VCaP (cell line): ENCODE measurements at regions not wholly inside any gene's neighbourhood (a gene's known extent, or its start where the extent isn't known, plus 50 kb on each side); places are given as distances from the start of the nearest gene placed in this dataset.

Source experiments
- H3K27ac ChIP-seq: fragments of 450-650 bp; 2 replicates; pipeline ENCODE4 v1.5.1; 2017
- TF ChIP-seq, protein P1 (sequence below): fragments of 450-650 bp; conservative IDR thresholded peaks from 2 replicates; pipeline ENCODE4 v1.5.1; 2017; ENCODE audit warnings: mild to moderate bottlenecking, moderate library complexity

DNA sequence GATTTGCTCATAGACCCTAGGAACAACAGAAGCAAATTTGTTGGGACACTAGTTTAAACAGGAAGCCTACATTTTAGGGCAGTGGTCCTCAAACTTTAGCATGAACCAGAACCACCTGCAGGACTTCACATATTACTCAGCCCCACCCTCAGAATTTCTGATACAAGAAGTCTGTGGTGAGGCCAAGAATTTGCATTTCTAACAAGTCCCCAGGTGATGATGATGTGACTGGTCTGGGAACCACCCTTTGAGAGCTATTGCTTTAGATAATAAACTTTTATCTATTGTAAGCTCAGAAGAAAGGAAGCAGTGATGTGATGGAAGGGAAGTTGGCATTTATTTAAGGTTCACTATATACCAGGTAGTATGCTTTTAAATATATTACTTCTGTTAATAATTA, 194.0 kb downstream of the FAM181B start:
- no peak overlapping the region for H3K27ac ChIP-seq
- TF ChIP-seq, protein P1, sequence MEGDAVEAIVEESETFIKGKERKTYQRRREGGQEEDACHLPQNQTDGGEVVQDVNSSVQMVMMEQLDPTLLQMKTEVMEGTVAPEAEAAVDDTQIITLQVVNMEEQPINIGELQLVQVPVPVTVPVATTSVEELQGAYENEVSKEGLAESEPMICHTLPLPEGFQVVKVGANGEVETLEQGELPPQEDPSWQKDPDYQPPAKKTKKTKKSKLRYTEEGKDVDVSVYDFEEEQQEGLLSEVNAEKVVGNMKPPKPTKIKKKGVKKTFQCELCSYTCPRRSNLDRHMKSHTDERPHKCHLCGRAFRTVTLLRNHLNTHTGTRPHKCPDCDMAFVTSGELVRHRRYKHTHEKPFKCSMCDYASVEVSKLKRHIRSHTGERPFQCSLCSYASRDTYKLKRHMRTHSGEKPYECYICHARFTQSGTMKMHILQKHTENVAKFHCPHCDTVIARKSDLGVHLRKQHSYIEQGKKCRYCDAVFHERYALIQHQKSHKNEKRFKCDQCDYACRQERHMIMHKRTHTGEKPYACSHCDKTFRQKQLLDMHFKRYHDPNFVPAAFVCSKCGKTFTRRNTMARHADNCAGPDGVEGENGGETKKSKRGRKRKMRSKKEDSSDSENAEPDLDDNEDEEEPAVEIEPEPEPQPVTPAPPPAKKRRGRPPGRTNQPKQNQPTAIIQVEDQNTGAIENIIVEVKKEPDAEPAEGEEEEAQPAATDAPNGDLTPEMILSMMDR: no peak

DNA sequence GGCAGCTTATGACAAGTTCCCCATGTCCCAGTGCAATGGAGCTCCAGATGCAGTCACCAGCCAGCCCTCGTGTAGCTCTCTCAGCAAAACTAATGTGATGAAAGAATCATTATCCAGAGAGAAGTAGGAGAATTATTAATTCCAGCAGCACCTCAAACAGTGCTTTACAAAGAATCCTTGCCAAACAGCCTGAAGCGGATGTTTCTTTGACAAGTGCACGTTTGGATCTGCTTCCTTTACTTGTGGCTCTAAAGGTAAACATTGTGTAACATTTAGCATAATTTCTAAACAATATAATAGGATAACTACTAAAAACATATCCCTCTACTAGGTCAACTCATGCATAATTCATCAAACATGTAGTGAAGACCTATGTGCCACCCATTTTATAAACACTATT, 197.0 kb downstream of the FAM181B start:
- TF ChIP-seq, protein P1: no peak
- no peak overlapping the region for H3K27ac ChIP-seq

DNA sequence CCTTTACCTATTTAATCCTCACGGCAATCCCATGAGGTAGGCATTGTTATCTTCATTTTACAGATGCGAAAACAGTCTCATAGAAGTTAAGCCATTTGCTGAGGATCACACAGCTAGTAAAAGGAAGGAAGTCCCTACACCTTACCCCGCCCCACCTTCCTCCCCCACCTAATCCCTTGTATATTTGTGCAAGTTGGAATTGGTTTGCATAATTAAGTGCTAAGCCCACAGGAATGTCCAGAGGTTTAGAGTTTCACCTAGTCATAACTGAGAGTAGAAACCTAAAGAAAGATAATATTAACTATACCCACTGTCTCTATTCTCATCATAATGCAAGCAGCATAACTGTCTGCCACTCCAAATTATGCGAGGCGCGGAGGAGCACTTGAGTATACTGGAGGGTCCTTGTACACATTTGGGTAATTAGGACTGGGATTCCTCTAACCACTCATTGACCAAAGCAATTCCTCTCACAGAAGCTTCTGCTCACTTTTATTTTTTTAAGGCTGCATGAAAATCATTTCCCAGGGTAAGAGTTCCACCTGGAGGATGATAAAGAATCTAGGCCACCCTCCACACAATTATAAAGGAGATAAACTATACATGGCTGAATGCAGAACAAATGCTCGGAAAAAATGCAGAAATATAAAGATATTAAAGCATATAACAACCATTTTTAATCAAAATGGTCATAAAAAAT, 199.9 kb downstream of the FAM181B start:
- TF ChIP-seq, protein P1: peak; percentile 45

DNA sequence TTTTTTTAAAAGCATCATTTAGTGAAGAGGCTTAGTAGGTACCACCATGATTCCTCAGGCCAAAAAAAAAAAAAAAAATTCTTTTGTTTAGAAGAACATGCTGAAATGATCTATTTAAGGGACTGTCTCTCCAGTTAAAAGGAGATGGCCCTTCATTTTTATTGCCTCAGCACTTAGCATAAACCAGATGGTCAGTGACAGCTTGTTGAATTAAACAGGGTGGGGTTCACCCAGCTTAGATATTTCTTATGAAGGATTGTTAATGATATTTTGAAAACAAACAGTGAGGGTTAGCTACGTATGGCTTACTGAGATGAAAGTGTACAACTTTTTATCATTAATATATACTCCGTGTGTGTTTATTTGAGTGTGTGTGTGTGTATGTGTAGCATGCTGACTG, 203.7 kb downstream of the FAM181B start:
- TF ChIP-seq, protein P1: no peak

More for the DNA sequence above, 199.9 kb downstream of the FAM181B start:
- H3K27ac ChIP-seq: no peak overlapping the region

DNA sequence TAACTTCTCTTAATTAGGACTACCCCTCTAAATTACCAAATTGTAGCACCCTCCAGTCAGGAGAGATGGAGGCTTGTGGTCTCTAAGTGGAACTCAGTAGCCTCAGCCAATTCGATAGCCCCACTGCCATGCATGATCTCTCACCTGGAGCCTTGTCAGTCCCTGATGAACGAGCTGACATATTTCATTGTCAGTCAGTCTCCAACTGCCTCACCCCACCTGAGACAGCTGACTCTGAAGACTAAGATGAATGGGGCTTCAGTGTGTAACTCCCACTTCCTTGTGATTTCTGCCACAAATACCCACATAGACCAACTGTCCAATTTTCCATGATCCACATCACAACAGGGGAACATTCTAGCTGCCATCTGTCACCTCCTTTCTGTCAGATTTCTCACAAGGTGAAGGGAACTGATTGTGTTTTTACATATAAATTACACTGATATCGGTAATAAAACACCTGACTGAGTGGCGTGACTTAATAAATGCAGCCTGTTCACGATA, 206.5 kb downstream of the FAM181B start:
- TF ChIP-seq, protein P1: no peak
- H3K27ac ChIP-seq: no peak overlapping the region

More for the DNA sequence above, 203.7 kb downstream of the FAM181B start:
- H3K27ac ChIP-seq: no peak overlapping the region

DNA sequence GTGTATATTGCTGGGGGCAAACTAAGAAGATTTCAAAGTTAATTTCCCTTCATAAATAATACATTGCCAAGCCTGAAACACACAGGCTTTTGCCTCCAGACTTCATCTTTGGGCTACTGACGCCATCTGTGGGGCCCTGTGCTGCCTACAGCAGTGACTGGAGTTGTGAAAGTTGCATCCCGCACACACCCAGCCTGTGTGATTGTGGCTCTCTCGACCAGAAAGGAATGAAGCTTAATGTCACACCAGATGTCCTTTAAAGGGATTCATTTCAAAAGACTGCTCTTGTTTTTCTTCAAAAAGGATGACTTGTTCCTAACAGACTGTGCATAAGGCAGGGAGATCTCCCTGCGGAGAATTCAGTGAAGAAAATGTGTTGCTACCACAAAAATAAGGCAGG, 210.5 kb downstream of the FAM181B start:
- no peak overlapping the region for H3K27ac ChIP-seq
- TF ChIP-seq, protein P1: peak; percentile 72

DNA sequence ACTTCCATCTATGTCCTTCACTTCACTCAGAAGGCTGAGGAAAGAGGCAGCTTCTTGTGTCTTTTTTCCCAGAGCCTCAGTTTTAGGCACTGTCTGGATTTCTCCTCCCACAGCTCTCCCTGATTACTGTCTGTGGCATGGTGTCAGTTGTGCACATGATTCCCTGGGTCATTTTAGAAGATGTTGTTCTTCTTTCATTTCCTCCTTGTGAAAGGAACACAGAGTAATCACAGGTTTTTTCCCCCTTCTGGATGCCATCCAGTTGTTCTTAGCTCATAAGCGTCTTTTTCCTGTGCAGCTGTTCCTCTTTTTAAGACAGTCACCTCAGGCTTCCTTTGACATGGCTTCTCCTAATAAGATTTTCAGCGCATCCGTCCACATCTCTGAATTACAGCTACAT, 212.2 kb downstream of the FAM181B start:
- H3K27ac ChIP-seq: peak overlapping the region; percentile 25
- TF ChIP-seq, protein P1: no peak
